GM19395 (cell line): ENCODE measurements at regions not wholly inside any gene's neighbourhood (a gene's known extent, or its start where the extent isn't known, plus 50 kb on each side); places are given as distances from the start of the nearest gene placed in this dataset.

Experiments used
- ATAC-seq: cut with Tn5 transposase; IDR thresholded peaks from one replicate; pipeline ENCODE4 v1.9.1; 2021; ENCODE audit warnings: mild to moderate bottlenecking, moderate library complexity; ENCODE audit not compliant: unreplicated experiment

DNA sequence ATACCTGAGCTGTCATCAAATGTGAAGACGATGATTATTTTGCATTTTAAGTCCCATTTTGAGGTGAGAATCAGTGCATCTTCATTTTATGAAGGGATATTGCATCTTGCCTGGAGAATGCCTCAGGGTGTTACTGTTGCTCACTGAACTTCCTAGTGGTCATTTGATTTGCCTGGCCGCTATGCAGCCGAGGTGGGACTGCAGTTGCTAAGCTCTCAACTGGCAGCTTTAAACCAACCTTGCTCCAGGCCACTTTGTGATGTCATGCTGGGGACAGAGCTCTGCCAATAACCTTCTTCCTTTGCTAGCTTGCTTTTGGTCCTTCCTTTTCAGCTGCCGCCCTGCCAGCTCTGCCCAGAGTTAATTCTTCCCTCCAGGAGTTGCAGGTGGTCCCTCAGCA lies 409.4 kb upstream of the B3GAT1 start:
- ATAC-seq = no peak

DNA sequence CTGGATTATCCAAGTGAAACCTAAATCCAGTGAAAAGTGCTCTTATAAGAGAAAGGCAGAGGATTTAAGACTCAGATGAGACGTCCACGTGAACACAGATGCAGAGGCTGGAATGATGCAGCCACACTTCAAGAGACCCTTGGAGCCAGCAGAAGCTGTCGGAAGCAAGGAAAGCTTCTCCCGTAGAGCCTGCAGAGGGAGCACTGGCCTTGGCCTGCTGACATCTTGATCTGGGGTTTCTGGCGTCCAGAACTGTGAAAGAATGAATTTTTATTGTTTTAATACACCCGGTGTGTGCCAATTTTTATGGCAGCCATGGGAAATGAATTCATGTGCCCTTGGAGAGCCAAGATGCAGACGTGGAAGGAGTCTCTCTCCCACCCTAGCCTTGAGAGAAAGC lies 407.0 kb upstream of the B3GAT1 start:
- no peak for ATAC-seq

DNA sequence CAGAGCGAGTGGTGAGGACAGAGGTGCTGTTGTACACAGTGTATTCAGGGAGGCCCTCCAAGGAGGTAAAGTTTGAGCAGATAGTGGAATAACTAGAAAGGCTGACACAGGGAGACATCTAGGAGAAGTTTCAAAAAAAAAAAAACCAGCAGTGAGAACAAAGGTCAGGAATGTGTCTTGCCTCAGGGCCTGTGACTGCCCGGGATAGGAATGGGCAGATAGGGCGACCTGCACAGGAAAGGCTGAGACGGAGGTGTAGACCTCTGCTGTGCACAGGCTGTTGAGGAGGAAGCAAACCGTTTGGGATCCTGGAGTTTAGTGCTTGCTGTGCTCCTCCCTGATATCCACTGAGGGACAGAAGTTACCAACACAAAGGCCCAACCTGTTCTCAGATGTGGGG lies 406.5 kb upstream of the B3GAT1 start:
- no peak for ATAC-seq

DNA sequence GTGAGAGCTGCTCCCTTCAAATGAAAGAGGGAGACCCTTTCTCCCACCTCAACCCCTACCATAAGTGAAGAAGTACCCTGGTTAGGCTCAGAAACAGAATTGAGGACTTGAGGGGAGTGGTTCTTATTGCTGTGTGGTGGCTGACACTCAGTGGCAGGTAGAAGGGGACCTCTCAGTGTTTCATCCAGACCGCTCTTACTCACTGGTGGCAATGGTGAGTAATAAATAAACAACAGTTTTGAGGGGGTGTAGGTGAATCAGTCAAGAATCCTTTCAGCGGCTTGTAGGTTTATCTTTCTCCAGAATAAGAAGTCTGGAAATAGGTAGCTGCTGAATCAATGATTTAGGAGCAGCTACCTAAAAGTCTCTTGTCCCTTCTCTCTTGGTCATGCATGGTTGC lies 403.4 kb upstream of the B3GAT1 start:
- ATAC-seq = no peak

DNA sequence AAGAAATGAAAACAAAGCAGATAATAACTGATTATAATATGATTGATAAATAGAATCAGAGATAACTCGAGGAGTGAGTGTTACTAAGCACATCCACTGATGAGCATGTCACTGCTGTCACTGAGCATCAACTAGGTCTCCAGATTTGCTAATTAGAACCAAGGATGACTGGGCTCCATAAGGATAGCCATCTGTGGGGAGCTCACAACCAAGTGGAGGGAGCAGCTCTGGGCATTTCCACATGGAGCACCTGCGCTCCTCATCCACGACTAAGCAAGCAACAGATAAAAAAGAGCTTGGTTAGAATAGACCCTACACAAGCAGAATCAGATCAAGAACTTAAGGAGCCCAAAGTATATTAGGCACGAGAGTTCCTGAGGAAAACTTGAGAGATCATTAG lies 396.0 kb upstream of the B3GAT1 start:
- no peak for ATAC-seq

DNA sequence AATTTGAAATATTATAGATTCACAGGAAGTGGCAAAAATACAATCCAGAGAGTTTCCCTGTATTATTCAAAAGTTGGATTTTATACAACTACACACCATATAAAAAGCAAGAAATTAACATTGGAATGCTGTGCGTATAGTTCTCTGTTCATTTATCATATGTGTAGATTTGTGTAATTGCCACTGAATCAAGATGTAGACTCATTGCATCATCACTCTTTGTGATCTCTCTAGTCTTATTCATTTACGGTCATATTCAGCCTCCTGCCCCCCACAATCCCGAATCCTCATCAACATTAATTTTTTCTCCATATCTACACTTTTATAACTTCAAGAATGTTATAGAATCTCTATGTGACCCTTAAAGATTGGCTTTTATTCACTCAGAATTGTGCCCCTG lies 390.6 kb upstream of the B3GAT1 start:
- ATAC-seq = no peak

DNA sequence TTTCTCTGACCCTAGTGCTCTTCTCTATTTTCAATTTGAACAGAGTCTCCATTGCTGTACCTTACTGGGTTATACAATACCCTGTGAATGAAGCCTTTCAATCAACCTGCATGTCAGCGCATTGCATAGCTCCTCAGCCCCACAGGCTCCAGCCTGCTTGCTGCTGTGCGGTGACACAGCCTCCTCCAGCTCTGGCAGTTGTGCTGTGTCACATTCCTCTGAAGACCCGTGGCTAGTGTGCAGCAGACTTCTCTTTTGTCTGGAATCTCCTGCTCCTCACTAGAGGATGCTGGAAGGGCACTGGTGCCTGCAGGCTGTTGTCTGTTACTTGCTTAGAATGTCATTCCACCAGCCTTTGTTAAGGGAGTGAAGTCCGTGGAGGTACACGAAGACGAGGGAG lies 390.1 kb upstream of the B3GAT1 start:
- no peak for ATAC-seq

DNA sequence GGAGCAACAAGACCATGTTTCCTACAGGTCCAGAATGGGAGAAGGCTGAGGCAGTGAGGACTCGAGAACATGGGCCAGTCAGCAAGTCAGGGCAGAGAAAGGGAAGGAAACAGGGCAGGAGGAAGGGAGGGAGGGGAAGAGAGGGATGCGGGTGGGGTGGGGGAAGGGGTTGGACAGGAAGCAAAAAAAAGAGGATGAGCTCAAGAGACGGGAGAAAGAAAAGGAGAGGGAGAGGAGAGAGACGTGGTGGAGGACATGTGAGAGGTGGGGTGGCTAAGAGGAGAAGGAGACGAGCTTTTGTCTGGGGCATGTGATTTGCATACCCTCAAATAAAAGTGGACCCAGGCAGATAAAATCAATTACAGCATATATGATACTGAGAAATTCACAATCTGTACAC lies 389.5 kb upstream of the B3GAT1 start:
- no peak for ATAC-seq

DNA sequence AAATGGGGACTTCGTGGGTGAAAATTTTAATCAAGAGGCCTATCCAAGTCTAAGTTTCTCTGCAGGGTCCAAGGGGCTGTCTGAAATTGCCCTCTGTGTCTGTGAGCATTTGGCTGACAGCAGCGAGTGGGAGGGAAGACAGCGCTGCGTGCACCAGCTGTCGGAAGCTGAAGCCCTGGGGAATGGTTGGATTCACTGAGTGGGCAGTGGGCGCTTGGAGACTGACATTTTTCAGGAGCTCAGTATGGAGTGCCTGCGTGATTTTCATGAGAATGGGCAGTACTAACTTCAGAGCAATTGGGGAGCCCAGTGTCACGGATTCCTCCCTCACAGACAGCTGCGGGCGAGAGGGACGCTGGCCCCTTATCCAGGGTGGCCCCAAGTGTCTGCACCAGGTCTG lies 388.8 kb upstream of the B3GAT1 start:
- ATAC-seq = no peak

DNA sequence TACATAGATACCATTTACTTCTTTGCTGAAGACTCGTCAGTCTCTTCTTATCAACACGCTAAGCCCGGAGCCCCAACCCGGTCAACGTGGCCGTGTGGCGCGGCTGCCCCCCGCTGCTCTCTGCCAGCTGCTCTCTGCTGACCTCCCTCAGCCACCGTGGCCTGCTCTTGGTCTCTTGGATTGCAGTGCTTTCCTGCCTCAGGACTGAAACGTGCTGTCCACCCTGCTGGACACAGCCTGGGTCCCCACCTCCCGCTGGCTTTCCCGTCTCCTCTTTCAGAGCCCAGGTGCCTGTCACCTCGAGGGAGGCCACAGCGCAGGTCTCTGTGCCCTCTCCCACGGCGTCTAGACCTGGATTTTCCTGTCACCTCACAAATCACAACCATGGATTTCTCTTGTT lies 388.1 kb upstream of the B3GAT1 start:
- ATAC-seq = no peak

DNA sequence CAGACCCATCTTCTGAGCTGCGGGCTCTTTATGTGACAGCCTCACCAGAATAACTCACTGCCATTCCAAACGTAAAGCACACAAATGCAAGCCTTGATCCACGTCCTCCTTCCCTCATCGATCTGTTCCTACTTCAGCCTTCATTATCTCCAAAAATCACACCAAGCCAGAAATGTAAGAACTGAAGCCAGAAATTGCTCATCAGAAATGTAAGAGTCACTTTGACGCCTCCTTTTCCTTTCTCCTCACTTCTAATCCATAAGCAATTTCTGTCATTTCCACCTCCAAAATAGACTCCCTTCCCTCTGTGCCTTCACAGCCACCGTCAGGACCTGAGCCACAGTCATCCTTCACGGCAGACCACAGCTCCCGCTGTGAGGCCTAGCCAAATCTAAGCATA lies 387.3 kb upstream of the B3GAT1 start:
- ATAC-seq = no peak

DNA sequence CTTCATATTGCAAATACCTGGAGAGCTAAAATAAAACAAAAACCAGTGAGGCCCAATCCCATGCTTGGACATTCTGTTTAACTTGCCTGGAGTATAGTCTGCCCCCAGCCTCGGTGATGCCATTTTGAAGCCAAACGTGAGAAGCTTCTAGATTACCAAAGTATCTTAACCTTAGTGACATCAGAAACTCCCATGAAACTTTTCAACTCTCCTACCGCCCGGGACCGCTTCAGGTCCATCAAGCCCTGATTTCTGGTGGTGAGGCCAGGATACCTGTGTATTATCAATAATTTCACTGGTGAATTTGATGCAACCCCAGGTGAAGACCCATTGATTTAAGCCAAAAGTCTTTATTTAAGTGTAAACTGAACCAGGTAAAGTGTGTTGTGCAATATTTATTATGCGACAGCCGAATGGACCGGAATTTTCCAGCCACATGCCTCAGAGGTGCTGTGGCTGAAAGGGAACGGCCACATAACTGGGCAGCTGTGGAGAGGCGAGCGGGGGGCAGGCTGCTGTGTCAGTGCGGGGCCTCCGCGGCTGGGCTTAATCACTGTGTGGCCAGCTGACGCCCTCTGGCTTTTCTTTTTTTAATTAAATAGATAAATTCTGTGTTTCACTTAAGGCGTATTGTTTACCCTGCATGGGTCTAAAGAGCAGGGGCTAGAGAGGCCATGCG lies 385.5 kb upstream of the B3GAT1 start:
- ATAC-seq = no peak

DNA sequence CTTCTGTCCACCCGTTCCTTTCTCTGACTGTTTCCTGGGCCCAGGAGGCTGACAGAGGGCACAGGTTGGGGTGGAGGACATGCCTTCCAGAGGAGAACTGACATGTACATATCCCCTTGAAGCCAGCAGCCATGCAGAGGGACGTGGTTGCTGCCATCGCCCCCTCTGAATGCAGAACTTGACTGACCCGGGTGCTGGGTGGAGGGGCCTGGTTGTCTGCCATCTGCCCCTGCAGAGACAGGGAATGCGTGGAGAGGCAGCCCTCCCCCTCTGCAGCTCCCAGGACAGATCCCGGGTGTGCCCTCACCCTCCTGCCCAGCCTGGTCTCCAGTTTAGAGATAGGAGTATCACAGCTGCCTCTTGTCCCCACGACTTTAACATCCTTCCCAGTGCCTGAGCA lies 383.0 kb upstream of the B3GAT1 start:
- ATAC-seq = no peak

DNA sequence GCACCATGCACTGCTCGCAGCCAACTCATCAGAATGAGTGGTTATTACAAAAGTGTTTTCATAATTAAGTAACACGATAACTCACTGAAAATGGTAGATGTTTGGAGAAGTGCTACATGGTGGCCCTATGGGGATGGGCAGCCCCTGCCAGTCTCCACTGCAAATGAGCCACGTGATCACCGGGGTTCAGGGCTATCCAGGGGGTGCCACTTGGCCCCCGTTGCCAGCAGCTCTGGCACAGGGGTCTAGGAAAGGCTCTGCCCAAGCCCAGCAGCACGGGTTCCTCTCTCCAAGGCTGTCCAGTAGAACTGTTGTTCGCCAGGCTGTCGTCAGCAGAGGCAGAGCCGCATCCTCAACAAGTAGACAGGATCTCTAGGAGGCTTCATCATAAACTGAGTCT lies 382.1 kb upstream of the B3GAT1 start:
- ATAC-seq = no peak

DNA sequence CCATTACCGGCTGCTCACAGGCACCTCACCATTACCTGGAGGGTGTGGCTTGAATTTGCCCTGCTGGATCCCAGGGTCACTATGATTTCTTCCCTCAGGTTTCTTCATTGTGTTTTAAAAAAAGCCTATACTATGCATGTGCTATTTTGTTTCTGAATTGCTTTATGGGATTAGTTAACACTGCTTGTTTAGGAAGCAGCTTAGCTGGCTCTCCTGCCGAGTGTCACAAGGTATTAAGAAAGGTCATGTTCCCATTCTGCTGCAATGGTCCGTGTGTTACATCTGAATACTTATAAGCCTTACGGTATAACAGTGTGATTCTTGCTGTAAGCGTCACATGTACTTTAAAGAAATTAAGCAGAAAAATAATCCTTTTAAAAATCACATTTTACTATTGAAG lies 380.6 kb upstream of the B3GAT1 start:
- no peak for ATAC-seq

DNA sequence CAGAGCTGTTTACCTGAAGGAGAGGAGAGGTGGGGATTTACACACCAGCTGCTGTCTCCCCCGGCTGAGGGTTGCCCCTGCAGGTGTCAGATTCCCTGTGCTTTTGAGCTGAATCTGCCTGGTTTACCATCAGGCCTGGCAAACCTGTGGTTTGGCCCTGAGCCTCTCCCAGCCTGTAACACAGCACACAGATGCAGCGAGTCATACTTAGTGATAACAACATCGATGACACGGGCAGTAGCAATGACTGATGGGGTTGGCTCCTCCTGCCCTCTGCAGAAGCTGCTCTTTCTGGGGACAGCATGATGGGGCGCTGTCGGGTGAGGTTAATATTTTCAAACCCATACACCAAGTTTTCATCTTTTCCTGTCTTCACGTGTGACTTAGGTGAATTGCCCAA lies 380.0 kb upstream of the B3GAT1 start:
- ATAC-seq = no peak

DNA sequence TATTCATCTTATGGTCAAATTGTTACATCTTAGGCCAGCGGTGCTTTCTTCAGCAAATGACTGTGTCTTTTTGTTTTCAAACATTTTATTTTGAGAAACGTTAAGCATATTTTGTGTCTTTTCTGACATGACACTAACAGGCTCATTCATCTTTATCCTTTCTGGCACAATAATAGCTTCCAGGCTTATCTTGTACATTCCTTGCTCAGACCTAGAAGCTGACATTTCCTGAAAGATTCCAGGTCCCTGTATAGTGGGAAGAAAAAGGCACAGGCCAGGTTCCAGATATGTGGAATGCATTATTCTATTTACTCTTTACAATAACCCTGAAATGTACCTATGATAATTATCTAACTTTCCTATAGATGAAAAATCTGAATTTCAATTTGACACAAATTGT lies 379.1 kb upstream of the B3GAT1 start:
- ATAC-seq = no peak

DNA sequence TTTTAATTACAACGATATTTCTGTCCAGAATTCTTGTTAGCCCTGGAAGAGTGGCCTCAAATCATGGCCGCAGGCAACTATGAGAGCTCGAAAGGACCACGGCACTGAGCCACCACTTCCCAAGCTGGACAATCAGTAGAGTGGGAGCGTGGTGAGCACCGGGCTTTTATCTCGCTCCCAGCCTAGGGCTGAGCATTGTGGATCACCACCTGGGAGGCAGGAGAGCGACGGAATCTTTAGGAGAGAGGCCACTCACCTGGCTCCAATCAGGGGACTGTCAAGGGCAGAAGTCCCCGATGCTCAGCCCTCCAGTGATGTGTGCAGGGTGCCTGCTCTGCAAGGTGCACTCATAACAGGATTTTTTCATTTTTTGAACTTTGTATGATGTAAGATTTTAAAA lies 377.1 kb upstream of the B3GAT1 start:
- ATAC-seq = no peak

DNA sequence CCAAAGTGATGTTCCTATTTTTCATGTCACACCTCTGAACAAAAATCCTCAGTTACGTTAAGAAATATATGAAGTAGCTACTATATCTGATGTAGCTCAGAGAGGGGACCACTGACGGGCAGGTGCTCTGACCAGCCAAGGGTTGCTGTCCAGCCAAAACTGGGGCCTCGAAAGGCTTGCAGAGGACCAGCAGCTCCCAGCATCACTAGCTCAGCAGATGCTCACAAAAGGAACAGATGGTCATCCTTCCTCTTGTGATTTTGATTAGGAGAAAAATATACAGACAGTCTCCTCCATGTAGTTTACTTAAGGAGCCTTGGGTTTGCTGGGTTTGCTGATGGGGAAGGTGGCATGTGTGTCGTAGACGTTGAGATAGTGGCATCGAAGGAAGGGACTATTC lies 374.6 kb upstream of the B3GAT1 start:
- no peak for ATAC-seq

DNA sequence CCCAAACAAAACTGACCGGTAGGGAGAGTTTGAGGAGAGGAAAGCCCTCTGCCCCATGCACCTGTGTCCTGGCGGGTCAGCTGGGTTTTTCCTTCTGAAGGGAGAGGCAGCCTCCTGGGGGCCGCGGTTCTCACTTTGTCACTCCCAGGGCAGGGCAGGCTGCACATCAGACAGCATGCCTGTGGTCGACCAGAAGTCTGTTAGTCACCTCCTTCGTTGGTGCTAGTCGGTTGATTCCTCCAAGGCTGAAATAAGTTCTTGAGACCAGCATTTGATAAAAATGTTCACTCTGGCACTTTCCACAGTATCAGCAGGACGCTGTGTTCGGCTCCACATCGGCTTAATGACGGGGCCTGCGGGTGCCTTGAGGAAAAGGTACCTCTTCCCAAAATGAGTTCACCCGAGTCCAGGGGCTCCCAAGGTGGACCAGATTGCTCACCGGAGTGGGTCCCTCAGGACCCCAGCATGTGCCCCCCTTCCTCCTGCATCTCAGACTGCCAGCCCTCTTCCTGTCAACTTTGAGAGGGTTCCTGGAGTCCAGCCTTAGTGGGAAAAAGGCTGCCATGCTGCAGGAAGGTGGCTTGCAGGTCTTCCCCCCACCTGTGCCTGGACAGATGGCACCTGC lies 373.7 kb upstream of the B3GAT1 start:
- ATAC-seq = no peak

DNA sequence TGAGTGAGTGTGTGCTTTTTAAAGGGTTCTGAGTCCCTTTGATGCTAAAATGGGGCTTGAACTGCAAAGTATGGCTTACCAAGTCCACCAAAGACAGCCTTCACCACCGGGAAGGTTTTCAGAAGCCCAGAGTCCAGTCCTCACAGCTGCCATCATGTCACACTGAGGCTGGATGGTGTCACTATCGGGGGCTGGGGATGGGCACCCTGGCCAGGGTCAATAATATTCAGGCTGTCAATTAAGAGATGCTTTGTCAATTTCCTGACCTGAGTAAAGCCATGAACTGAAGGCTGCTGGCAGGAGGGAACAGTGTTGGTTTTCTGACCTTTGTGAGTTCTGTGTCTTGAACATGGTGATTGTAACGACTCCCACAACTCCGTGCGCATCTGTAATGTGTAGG lies 373.0 kb upstream of the B3GAT1 start:
- no peak for ATAC-seq

DNA sequence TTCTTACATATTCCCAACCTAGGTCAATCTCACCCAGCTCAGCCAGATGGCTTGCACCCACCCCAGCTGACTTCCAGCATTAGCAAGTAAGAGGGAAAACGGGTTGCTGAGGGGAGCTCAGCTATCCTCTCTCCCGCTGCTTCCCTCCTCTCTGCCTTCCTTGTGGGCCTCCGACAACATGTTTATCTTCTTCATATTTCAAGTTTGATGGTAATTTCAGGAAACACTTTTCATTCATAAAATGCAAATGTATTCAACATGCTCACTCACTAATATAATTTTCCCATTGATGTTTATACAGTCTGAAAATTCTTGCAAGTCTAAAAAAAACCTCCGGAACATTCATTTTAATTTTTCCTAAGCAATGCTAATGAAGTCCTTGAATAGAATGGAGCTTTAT lies 372.5 kb upstream of the B3GAT1 start:
- no peak for ATAC-seq

DNA sequence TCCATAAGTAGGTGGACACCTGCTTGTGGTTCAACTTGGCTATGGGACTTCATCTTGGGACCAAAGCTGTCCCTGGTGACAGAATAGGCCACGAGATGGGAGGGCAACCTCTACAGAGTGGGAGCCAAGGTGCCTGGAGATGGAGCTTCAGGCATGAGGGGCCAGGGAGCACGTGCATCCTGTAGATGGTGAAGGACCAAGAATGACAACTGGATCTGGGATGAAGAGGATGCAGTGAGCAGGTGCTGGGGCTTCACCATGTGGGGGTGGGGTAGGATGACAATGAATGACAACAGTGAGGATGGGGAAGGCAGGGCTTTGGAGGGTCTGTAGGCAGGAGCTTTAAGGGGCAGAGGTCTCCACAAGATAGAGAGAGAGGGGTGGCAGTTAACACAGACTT lies 372.0 kb upstream of the B3GAT1 start:
- ATAC-seq = no peak
